Sigmoid colon (tissue), 6 donors: ENCODE measurements at regions not wholly inside any gene's neighbourhood (a gene's known extent, or its start where the extent isn't known, plus 50 kb on each side); places are given as distances from the start of the nearest gene placed in this dataset.

ENCODE experiments used
- DNase-seq: peaks from one replicate; pipeline ENCODE4 v3.0.0-alpha.2; 2019
- H3K27ac ChIP-seq, 4 donors: fragments of 200-600 bp; sonication (generic); one replicate each; pipeline ENCODE4 v1.5.1; 2016 to 2019; ENCODE audit warnings: mild to moderate bottlenecking in 1 of 4
- H3K27me3 ChIP-seq, 3 donors: fragments of 200-600 bp; sonication (generic); one replicate each; pipeline ENCODE4 v1.5.1; 2019; ENCODE audit warnings: mild to moderate bottlenecking in 1 of 3
- H3K36me3 ChIP-seq, 4 donors: fragments of 200-600 bp; sonication (generic); one replicate each; pipeline ENCODE4 v1.5.1; 2016 to 2019
- H3K4me1 ChIP-seq, 4 donors: fragments of 200-600 bp; sonication (generic); one replicate each; pipeline ENCODE4 v1.5.1; 2017 to 2019
- H3K4me3 ChIP-seq, 4 donors: fragments of 200-600 bp; sonication (generic); one replicate each; pipeline ENCODE4 v1.5.1; 2017 to 2019; ENCODE audit warnings: mild to moderate bottlenecking in 2 of 4, moderate library complexity in 1 of 4
- H3K9me3 ChIP-seq, 4 donors: fragments of 200-600 bp in 3 of 4; sonication (generic) in 3 of 4; one replicate each; pipeline versions ENCODE4 v1.5.1 to v1.6.1; 2013 to 2019
- EP300 ChIP-seq, 4 donors: sonication (generic); formaldehyde crosslinking; IDR thresholded peaks; one replicate each; pipeline ENCODE4 v1.6.1; 2017; ENCODE audit warnings: antibody characterized with exemption in 4 of 4
- POLR2A ChIP-seq, 2 donors: fragments of 450-650 bp; IDR thresholded peaks; one replicate each; pipeline ENCODE4 v1.6.1; 2016; ENCODE audit warnings: antibody characterized with exemption in 2 of 2, mild to moderate bottlenecking in 2 of 2, moderate library complexity in 2 of 2
- POLR2AphosphoS5 ChIP-seq, 4 donors: sonication (generic); formaldehyde crosslinking; IDR thresholded peaks; one replicate each; pipeline ENCODE4 v1.6.1; 2017; ENCODE audit warnings: antibody characterized with exemption in 4 of 4
- WGBS, 2 donors: extraction: QIAGEN DNeasy Blood & Tissue Kit; methylation state at CpG; one replicate each; pipeline ENCODE4 v1.1.7; 2013; 5-methylcytosine and 5-hydroxymethylcytosine counted together
- intact Hi-C: fragments of 100-400 bp; cut with DNase I; formaldehyde crosslinking; loops from one replicate; pipeline ENCODE4 v1.15.1; 2023
- TF ChIP-seq, protein P1 (sequence below), 4 experiments: fragments of 450-650 bp in 3 of 4; fragments of 200-600 bp in 1 of 4; IDR thresholded peaks; one replicate each; pipeline ENCODE4 v1.5.1; 2016 to 2019; ENCODE audit warnings: antibody characterized with exemption in 4 of 4, mild to moderate bottlenecking in 3 of 4, moderate library complexity in 2 of 4
- donor health status: healthy with polysubstance abuse.
- donor health status: healthy.

DNA sequence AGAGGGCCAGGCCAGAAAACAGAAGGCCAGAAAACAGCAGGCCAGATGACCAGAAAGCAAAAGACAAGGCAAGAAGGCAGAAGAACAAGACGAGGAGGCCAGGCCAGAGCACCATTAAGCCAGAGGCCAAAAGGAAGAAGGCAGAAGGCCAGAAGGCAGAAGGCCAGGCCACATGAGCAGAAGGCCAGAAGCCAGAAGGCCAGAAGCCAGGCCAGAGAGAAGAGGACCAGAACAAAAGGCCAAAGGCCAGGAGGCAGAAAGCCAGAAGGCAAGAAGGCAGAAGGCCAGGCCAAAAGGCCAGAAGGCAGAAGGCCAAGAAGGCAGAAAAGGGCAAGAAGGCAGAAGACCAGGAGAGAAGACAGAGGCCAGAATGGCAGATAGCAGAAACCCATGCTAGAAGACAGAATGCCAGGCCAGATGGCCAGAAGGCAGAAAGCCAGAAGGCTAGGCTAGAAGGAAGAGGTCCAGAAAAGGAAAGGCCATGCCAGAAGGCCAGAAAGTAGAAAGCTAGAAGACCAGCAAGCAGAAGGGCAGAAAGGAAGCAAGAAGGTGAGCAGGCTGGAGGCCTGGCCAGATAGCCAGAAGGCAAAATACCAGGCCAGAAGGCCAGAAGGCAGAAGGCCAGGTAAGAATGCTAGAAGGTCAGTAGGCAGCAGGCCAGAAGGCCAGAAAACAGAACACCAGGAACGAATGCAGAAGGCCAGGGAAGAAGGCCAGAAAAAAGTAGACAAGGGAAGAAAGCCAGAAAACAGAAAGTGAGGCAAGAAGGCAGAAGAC, 187.6 kb downstream of the TUBA3C start:
- no peak overlapping the region for H3K4me3 ChIP-seq
- peaks cover 0 to 21% (median 8%) of the 10 kb centered on the region in 4 donors for H3K4me1 ChIP-seq
- no peak for DNase-seq
- no peaks in the 10 kb centered on the region for H3K36me3 ChIP-seq
- intact Hi-C loops = no loop called here
- peaks cover 0 to 11% (median 0%) of the 10 kb centered on the region in 4 donors for H3K9me3 ChIP-seq
- no peaks in the 10 kb centered on the region for H3K27me3 ChIP-seq
- WGBS, 2 donors = 68 to 71% methylated on average over 2 of the region's 2 CpGs
- peak overlapping the region in 1 of 4 donors; percentile 6 for H3K27ac ChIP-seq
- TF ChIP-seq EP300 (IDR thresholded peaks at IDR 0.05) (no peak), POLR2A (IDR thresholded peaks at IDR 0.05) (no peak), POLR2AphosphoS5 (IDR thresholded peaks at IDR 0.05) (no peak)
- TF ChIP-seq, protein P1, sequence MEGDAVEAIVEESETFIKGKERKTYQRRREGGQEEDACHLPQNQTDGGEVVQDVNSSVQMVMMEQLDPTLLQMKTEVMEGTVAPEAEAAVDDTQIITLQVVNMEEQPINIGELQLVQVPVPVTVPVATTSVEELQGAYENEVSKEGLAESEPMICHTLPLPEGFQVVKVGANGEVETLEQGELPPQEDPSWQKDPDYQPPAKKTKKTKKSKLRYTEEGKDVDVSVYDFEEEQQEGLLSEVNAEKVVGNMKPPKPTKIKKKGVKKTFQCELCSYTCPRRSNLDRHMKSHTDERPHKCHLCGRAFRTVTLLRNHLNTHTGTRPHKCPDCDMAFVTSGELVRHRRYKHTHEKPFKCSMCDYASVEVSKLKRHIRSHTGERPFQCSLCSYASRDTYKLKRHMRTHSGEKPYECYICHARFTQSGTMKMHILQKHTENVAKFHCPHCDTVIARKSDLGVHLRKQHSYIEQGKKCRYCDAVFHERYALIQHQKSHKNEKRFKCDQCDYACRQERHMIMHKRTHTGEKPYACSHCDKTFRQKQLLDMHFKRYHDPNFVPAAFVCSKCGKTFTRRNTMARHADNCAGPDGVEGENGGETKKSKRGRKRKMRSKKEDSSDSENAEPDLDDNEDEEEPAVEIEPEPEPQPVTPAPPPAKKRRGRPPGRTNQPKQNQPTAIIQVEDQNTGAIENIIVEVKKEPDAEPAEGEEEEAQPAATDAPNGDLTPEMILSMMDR (IDR thresholded peaks at IDR 0.05) = no peak

DNA sequence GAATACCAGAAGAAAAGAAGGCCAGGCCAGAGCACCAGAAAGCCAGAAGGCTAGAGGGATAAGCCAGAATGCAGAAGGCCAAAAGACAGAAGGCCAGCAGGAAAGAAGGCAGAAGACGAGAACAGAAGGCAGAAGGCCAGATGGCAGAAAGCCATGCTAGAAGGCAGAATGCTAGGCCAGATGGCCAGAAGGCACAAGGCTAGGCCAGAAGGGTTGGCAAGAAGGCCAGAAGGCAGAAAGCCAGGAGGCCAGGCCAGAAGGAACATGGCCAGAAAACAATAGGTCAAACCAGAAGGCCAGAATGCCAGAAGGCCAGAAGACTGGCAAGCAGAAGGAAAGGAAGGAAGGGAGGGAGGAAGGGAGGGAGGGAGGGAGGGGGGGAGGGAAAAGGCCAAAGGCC, 188.8 kb downstream of the TUBA3C start:
- TF ChIP-seq EP300 (IDR thresholded peaks at IDR 0.05) = no peak
- TF ChIP-seq POLR2AphosphoS5 (IDR thresholded peaks at IDR 0.05) = peak in 1 of 4 donors; percentile 12
- no peak overlapping the region for H3K27ac ChIP-seq
- WGBS, 2 donors = 78 to 95% methylated on average over 1 of the region's 1 CpG
- no peak overlapping the region for H3K4me3 ChIP-seq
- no peaks in the 10 kb centered on the region for H3K36me3 ChIP-seq
- no peaks in the 10 kb centered on the region for H3K27me3 ChIP-seq
- peaks cover 0 to 21% (median 8%) of the 10 kb centered on the region in 4 donors for H3K4me1 ChIP-seq
- intact Hi-C loops = no loop called here
- no peak for DNase-seq
- H3K9me3 ChIP-seq = peaks cover 0 to 11% (median 0%) of the 10 kb centered on the region in 4 donors

DNA sequence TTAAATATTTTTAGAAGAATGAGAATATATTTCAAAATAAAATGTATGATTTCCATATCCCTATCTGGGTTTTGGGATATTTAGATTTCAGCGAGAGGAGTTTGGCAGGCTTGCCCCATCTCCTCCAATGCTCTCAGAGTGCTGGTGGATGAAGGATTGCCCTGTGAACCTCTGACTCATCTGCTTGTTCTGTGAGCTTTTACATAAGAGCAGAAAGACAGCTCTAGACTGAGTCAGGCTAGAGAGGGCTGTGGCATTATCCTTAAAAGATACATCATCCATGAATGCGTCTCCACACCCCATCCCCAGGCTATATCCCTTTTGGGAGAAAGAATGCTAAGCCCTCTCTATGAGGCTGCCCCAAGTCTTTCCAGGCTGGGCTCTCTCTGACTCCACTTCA, 190.6 kb downstream of the TUBA3C start:
- Histone ChIP-seq H3K9me3 (peaks cover 0 to 11% (median 0%) of the 10 kb centered on the region in 4 donors), H3K4me1 (peaks cover 0 to 21% (median 6%) of the 10 kb centered on the region in 4 donors), H3K4me3 (no peak overlapping the region), H3K27ac (no peak overlapping the region), H3K27me3 (no peaks in the 10 kb centered on the region), H3K36me3 (no peaks in the 10 kb centered on the region)
- TF ChIP-seq POLR2A (IDR thresholded peaks at IDR 0.05) (no peak), EP300 (IDR thresholded peaks at IDR 0.05) (no peak), POLR2AphosphoS5 (IDR thresholded peaks at IDR 0.05) (no peak)
- TF ChIP-seq, protein P1 (IDR thresholded peaks at IDR 0.05) = no peak
- intact Hi-C loops = no loop called here
- WGBS, 2 donors = 90 to 91% methylated on average over 2 of the region's 2 CpGs
- no peak for DNase-seq

DNA sequence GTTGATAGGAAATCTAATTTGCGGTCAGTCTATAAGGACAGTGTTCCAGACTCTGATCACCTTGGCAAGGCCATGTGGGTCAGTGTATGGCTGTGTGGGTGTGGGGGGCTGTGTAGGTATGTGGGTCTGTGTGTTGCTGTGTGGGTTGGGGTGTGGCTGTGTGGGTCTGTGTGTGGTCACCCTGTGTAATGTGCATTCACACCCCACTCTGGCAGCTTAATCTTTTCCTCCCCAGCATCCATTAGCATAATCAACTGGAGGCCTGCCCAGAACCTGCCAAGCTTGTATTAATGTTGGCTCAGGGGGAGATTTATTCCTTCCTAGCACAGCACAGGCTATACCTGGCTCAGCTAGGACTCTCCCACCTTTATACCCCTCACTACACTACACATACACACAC, 203.2 kb downstream of the TUBA3C start:
- DNase-seq = no peak
- no peak overlapping the region for H3K27ac ChIP-seq
- H3K27me3 ChIP-seq = no peaks in the 10 kb centered on the region
- TF ChIP-seq POLR2A (IDR thresholded peaks at IDR 0.05) = no peak
- TF ChIP-seq POLR2AphosphoS5 (IDR thresholded peaks at IDR 0.05) = no peak
- TF ChIP-seq, protein P1 (IDR thresholded peaks at IDR 0.05) = no peak
- TF ChIP-seq EP300 (IDR thresholded peaks at IDR 0.05) = no peak
- H3K4me1 ChIP-seq = no peaks in the 10 kb centered on the region
- no peak overlapping the region for H3K4me3 ChIP-seq
- H3K36me3 ChIP-seq = no peaks in the 10 kb centered on the region
- intact Hi-C loops = no loop called here
- 95 to 97% methylated on average over 1 of the region's 1 CpG for WGBS, 2 donors
- H3K9me3 ChIP-seq = peaks cover 0 to 20% (median 0%) of the 10 kb centered on the region in 4 donors

DNA sequence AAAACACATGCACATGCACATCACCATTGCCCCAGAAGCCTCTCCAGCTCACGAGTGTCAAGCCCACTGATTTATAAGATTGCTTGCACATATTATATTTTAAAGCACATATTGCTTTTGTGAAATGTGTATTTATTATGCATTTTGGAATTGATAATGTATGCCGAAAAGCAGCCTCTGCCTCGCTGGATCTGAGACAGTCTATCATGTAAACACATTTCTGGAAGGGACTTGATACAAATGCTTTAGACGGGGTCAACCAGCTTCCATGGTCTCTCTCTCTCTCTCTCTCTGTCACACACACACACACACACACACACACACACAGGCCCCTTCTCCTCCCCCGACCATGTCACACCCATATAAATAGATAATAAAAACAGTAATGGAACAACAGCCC, 203.8 kb downstream of the TUBA3C start:
- intact Hi-C loops = no loop called here
- H3K27me3 ChIP-seq = no peaks in the 10 kb centered on the region
- H3K9me3 ChIP-seq = peaks cover 0 to 14% (median 0%) of the 10 kb centered on the region in 4 donors
- H3K4me3 ChIP-seq = no peak overlapping the region
- no peaks in the 10 kb centered on the region for H3K36me3 ChIP-seq
- TF ChIP-seq POLR2AphosphoS5 (IDR thresholded peaks at IDR 0.05) (no peak), POLR2A (IDR thresholded peaks at IDR 0.05) (no peak), EP300 (IDR thresholded peaks at IDR 0.05) (no peak)
- TF ChIP-seq, protein P1 (IDR thresholded peaks at IDR 0.05) = no peak
- WGBS, 2 donors = 77 to 78% methylated on average over 5 of the region's 5 CpGs
- H3K27ac ChIP-seq = no peak overlapping the region
- DNase-seq = no peak
- no peaks in the 10 kb centered on the region for H3K4me1 ChIP-seq
